OCI-M2 (cell line): ENCODE measurements at regions not wholly inside any gene's neighbourhood (a gene's known extent, or its start where the extent isn't known, plus 50 kb on each side); places are given as distances from the start of the nearest gene placed in this dataset.

Source experiments
- DNase-seq: peaks from one replicate; lab custom pipeline; 2025; ENCODE audit not compliant: unreplicated experiment; lab: John Stamatoyannopoulos, UW

DNA sequence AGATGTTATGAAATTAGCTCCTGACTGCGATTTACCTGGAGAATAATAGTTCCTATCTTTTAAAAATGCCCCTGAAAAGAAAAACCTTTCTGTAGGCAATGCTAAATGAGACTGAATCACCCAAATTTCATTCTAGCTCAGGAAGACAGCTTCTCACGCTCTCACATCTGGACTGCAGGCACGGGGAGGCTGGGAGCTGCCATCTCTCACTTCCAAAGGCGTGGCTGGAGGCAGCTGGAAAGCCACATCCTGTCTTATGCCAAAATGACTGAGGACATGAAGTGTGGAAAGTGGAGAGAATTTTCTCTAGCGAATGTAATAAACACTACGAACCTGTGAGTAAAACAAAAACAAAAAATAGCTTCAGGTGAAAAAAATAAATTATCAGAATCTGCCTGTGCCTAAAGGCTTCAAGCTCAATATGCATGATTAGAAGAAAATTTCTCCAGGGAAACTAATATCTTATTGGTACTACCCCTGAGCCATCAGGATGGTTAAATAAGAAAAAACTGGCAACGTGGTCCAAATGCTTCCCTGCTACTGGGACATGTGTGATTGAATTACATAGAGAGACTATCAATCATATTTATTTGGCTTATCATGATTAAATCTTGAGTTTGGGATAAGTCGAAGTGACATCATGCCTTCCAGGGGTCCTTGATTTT lies 58.1 kb upstream of the UBL3 start:
- no peak for DNase-seq

DNA sequence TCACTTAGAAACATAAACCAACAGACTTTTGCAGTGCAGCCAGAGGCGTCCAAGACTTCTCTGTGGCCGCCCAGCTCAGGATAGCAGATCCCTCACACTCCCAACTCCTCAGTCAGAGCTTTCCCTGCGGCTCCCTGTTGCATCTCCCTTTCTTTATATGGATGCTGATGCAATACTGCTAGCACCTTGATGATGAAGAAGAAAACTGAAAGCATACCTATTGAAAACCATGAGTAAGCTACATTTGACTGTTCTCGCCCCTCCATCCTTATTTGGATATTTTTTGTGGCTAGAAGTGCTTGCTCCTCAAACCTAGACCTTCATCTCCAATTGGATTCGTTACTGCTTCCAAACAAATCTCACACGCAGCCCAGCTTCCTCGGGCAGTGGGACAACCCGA lies 57.3 kb upstream of the UBL3 start:
- no peak for DNase-seq

DNA sequence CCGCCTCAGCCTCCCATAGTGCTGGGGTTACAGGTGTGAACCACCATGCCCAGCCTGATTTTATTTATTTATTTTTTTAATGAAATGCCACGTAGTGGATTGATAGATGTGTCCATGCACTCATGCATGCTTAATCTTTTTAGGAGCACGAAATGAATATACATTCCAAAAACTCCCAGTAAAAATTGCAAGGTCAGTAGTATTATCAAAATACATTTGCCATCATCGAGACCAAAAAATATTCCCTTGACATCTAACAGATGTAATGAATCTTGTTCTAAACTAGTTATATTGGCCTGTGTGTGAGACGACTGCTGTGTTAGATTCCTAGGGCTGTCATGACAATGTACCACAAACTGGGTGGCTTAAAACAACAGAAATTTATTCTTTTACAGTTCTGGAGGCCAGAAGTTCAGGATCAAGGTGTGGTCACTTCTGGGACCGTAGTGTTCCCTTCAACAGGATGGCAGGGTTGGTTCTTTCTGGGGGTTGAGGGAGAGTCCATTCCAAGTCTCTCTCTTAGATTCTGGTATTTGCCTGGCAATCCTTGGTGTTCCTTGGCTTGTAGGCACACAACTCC lies 56.1 kb upstream of the UBL3 start:
- no peak for DNase-seq

DNA sequence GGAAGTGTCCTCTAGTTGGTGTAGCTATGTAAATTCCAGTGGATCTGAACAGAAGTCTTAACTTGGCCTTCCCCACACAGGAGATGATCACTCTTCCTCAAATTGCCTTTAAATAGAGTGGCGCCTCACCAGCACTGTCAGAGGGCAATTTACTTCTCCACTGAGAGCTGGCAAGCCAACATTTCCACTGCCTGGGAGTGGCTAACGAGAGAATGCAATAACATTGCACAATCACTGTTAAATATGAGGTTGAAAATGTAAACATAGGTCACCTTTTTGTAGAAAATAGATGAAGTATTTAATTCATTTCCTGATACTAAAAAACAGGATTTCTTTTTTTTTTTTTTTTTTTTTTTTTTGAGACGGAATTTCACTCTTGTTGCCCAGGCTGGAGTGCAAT lies 55.4 kb upstream of the UBL3 start:
- no peak for DNase-seq

DNA sequence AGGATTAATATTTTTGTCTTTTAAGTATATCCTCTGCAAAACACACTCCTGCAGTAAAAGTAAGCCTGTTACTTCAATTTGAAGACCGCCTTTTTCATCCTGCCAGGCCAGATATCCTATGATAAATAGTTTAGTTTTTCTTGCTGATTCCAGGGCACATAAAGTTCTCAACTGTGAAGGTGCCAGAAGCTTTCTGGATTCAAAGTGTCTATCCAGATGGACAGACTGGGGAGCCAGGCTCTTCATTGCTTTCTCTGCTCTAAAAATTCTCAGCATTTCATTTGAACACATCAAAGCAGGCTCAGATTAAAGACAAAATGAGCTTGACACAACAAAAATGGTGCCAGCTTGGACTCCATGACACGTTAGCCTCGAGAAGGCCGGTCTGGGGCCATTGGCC lies 53.6 kb upstream of the UBL3 start:
- DNase-seq = no peak

DNA sequence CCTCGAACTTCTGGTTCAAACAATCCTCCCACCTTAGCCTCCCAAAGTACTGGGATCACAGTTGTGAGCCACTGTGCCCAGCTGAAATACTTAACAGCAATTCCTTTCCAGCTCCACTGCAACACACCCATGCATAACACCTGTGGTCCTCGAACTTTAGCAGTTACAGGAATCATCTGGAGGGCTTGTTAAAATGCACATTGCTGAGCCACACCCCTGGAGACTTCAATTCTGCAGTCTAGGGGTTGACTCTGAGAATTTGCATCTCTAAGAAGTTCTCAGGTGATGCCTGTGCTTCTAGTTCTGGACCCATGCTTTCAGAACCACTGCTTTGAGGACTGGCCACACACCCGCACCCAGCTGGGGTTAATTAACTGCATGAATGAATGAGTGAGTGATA lies 53.1 kb upstream of the UBL3 start:
- DNase-seq = no peak

DNA sequence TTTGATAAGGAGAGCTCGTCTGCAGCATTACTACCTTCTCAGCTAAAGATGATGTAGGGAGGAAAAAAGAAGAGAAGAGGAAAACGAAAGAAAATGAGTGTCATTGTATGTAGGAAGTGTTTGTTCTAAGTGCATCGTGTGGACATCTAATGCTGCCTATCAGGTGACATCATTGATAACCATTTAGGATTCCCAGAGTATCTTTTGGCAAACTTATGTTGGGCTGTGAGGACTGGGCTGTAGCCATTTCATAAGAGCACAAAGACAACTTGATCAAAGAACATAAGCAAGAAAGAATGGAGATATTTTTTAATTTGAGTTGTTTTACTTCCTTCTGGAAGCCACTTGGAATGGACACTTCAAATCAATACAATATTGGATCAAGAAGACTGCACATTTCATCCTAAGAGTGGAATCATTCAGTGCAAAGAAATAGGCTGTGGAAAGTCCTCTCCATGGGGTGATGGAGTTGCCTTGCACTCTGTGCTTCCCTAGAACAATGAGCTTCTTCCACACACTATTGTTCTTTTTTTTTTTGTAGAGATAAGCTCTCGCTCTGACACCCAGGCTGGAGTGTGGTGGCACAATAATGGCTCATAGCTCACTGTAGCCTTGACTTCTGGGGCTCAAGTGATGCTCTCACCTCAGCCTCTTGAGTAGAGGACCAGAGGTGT lies 52.4 kb upstream of the UBL3 start:
- no peak for DNase-seq

DNA sequence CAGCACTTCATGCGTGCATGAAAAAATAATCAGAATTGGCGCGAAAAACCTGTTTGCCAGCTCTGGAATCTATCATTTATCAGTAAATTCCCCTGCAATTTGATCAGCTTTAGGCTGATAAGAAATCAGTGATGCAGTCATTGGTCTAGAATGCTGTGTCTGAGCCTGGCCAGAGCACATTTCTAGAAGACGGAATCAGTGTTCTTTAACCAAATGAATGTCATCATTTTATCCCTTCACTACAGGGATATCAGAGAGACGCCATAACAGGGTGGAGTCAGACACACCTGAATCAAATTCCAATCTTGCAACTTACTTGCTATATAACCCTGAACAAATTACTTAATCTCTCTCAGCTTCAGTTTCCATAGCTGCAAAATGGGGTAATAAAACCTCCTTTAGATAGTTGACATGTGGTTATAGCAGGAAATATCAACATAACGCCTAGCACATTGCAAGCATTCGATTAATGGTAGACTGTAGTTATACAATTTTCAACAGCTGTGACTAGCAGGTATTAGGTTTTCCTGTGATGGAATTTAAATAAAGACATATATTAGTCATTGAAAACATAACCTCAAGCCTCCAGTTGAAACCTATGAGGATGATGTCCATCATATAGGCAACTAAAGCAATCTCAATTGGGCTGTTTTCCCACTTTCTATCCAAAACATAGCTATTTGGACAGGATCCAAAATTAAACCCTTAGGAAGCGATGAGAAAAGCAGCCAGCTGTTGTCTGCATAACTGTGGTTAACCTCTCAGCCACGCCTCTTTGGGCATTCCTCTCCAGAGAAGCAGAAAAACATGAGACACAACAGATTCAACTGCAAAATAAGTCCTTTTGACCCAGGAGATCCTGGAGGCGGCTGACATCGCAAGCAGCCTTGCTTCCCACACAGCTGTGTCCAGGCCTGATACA lies 51.6 kb upstream of the UBL3 start:
- DNase-seq = no peak
